Smooth muscle cell (in vitro differentiated cells): ENCODE measurements at regions not wholly inside any gene's neighbourhood (a gene's known extent, or its start where the extent isn't known, plus 50 kb on each side); places are given as distances from the start of the nearest gene placed in this dataset.

Source experiments
- DNase-seq: peaks from one replicate; lab custom pipeline; 2025; ENCODE audit not compliant: unreplicated experiment; lab: John Stamatoyannopoulos, UW
- H2AFZ ChIP-seq: fragments of 200-600 bp; sonication (generic); 2 replicates; pipeline ENCODE4 v1.6.0; 2016; ENCODE audit warnings: antibody characterized with exemption, low read depth, mild to moderate bottlenecking
- H3F3A ChIP-seq: fragments of 200-600 bp; sonication (generic); 2 replicates; pipeline ENCODE4 v1.6.0; 2017; ENCODE audit warnings: antibody characterized with exemption, low read depth
- H3K27ac ChIP-seq: fragments of 200-600 bp; sonication (generic); 2 replicates; pipeline ENCODE4 v1.5.1; 2016; ENCODE audit warnings: low read depth, mild to moderate bottlenecking
- H3K27me3 ChIP-seq: fragments of 200-600 bp; sonication (generic); 2 replicates; pipeline ENCODE4 v1.6.1; 2016; ENCODE audit warnings: low read depth, mild to moderate bottlenecking
- H3K36me3 ChIP-seq: fragments of 200-600 bp; sonication (generic); 2 replicates; pipeline ENCODE4 v1.5.1; 2016; ENCODE audit warnings: low read depth
- H3K4me1 ChIP-seq: fragments of 200-600 bp; sonication (generic); 2 replicates; pipeline ENCODE4 v1.5.1; 2016; ENCODE audit warnings: low read depth
- H3K4me2 ChIP-seq: fragments of 200-600 bp; sonication (generic); 2 replicates; pipeline ENCODE4 v1.6.0; 2016; ENCODE audit warnings: mild to moderate bottlenecking
- H3K4me3 ChIP-seq: fragments of 200-600 bp; sonication (generic); 2 replicates; pipeline ENCODE4 v1.5.1; 2016; ENCODE audit warnings: mild to moderate bottlenecking
- H3K79me2 ChIP-seq: fragments of 200-600 bp; sonication (generic); 2 replicates; pipeline ENCODE4 v1.6.0; 2016; ENCODE audit warnings: low read depth, mild to moderate bottlenecking
- H3K9ac ChIP-seq: fragments of 200-600 bp; sonication (generic); 2 replicates; pipeline ENCODE4 v1.6.0; 2016; ENCODE audit warnings: low read depth
- H3K9me3 ChIP-seq: fragments of 200-600 bp; sonication (generic); replicated peaks from 2 replicates; pipeline ENCODE4 v1.5.1; 2016; ENCODE audit warnings: low read depth
- H4K20me1 ChIP-seq: fragments of 200-600 bp; sonication (generic); 2 replicates; pipeline ENCODE4 v1.6.0; 2016; ENCODE audit warnings: low read depth
- WGBS: methylation state at CpG from one replicate; pipeline ENCODE4 v1.1.7; 2016; ENCODE audit warnings: low lambda C conversion rate; 5-methylcytosine and 5-hydroxymethylcytosine counted together
- TF ChIP-seq, protein P1 (sequence below): fragments of 200-600 bp; sonication (generic); IDR thresholded peaks from 2 replicates; pipeline ENCODE4 v1.5.1; 2017; ENCODE audit warnings: borderline replicate concordance, mild to moderate bottlenecking, antibody characterized with exemption; ENCODE audit not compliant: insufficient read depth, poor library complexity, severe bottlenecking

DNA sequence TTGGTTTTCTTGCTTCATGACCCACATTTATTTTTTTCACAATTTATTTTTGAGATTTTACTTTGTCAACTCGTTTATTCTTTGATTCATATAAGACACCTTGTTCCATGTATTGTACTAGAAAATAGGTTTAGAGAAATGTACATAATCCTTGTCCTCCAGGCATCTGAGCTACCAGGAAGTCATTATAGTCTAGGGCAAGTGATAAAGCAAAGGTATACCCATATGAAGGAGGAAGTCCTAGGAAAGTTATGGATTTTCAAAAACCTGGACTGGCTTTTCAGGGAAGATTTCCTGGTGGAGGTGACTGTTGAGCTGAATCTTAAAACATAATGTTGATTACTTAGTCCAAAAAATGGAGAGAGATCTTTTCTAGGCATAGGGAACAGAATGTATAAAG is 98.8 kb upstream of the SHISA6 start:
- H4K20me1 ChIP-seq: no peaks in the 10 kb centered on the region
- DNase-seq: no peak
- H3K4me3 ChIP-seq: no peak overlapping the region
- no peak overlapping the region for H3K9ac ChIP-seq
- no peaks in the 10 kb centered on the region for H3F3A ChIP-seq
- no peaks in the 10 kb centered on the region for H3K4me1 ChIP-seq
- no peaks in the 10 kb centered on the region for H3K9me3 ChIP-seq
- TF ChIP-seq, protein P1, sequence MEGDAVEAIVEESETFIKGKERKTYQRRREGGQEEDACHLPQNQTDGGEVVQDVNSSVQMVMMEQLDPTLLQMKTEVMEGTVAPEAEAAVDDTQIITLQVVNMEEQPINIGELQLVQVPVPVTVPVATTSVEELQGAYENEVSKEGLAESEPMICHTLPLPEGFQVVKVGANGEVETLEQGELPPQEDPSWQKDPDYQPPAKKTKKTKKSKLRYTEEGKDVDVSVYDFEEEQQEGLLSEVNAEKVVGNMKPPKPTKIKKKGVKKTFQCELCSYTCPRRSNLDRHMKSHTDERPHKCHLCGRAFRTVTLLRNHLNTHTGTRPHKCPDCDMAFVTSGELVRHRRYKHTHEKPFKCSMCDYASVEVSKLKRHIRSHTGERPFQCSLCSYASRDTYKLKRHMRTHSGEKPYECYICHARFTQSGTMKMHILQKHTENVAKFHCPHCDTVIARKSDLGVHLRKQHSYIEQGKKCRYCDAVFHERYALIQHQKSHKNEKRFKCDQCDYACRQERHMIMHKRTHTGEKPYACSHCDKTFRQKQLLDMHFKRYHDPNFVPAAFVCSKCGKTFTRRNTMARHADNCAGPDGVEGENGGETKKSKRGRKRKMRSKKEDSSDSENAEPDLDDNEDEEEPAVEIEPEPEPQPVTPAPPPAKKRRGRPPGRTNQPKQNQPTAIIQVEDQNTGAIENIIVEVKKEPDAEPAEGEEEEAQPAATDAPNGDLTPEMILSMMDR: no peak
- no peaks in the 10 kb centered on the region for H3K79me2 ChIP-seq
- H3K4me2 ChIP-seq: no peak overlapping the region
- WGBS: 53% methylated on average over 1 of the region's 1 CpG
- no peaks in the 10 kb centered on the region for H3K36me3 ChIP-seq
- H3K27me3 ChIP-seq: peaks cover 8% of the 10 kb centered on the region
- no peak overlapping the region for H3K27ac ChIP-seq
- no peak overlapping the region for H2AFZ ChIP-seq

DNA sequence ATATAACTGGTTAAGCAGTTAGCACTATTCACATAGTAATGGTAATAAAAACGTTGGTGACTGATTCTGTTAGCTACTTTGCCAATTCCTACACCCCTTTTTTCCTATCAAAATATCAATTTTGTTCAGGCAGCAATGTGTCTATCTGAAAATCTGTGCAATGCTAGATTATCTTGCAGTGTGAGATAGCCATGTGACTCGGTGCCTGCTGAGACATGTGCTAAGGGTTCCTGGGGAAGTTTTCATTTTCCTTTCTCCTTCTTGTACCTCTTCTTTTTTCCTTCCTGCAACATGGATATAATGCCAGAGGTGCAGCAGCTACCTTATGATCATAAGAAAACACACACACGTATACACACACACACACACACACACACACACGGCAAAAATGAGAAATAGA is 100.5 kb upstream of the SHISA6 start:
- H3K36me3 ChIP-seq: no peaks in the 10 kb centered on the region

DNA sequence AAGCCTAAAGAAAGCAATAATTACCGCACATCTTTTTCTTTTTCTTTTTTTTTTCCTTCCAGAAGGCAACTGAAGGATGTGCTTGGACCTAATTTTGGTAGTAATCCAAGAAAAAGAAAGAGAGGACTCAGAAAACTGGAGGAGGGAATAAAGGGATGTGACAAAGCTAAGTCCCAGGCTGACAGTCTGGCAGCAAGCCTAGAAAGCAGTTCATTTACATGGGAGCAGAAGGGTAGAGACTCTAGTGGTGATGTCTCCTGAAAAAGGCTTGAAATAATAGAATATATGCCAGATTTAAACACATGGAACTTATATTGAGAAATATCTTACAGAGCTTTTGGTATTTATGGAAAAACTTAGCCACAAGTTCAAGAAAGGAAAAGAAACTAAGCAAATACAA is 101.0 kb upstream of the SHISA6 start:
- TF ChIP-seq, protein P1: no peak
- Histone ChIP-seq H3K27me3 (peaks cover 8% of the 10 kb centered on the region), H3K36me3 (no peaks in the 10 kb centered on the region), H3K4me2 (no peak overlapping the region), H3K4me1 (no peaks in the 10 kb centered on the region), H3K4me3 (no peak overlapping the region), H3K27ac (no peak overlapping the region), H3K9me3 (no peaks in the 10 kb centered on the region), H3F3A (no peaks in the 10 kb centered on the region), H3K9ac (no peak overlapping the region), H2AFZ (no peak overlapping the region), H3K79me2 (no peaks in the 10 kb centered on the region), H4K20me1 (no peaks in the 10 kb centered on the region)
- 84% methylated on average over 1 of the region's 1 CpG for WGBS
- no peak for DNase-seq

More for the DNA sequence above, 100.5 kb upstream of the SHISA6 start:
- no peaks in the 10 kb centered on the region for H3K79me2 ChIP-seq
- H4K20me1 ChIP-seq: no peaks in the 10 kb centered on the region
- TF ChIP-seq, protein P1: no peak
- no peak overlapping the region for H3K9ac ChIP-seq
- H3K27ac ChIP-seq: no peak overlapping the region
- H3F3A ChIP-seq: no peaks in the 10 kb centered on the region
- peaks cover 8% of the 10 kb centered on the region for H3K27me3 ChIP-seq
- no peaks in the 10 kb centered on the region for H3K9me3 ChIP-seq
- no peak overlapping the region for H2AFZ ChIP-seq
- no peak overlapping the region for H3K4me3 ChIP-seq
- H3K4me2 ChIP-seq: no peak overlapping the region
- 64% methylated on average over 4 of the region's 4 CpGs for WGBS
- H3K4me1 ChIP-seq: no peaks in the 10 kb centered on the region
- DNase-seq: no peak

DNA sequence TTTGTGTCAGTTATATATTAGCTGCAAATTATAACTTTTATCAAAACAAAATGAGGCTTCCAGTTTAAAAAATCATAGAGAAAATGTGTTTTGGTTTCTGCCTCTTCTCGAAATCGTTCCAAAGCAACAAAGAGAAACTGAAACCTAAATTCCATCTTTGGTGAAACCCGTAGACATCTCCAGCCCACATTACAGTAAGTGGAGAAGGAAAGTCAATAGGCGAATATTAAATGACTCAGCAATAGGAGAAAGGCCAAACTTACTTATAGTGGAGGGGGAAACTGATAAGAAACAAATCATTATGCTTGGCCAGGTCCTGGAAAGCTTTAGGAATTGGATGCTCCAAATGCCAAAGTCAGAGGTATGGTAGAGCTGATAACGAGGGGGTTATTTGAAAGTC is 103.0 kb upstream of the SHISA6 start:
- H2AFZ ChIP-seq: no peak overlapping the region

More for the DNA sequence above, 103.0 kb upstream of the SHISA6 start:
- Histone ChIP-seq H3K79me2 (no peaks in the 10 kb centered on the region), H3K27me3 (no peaks in the 10 kb centered on the region), H3K36me3 (no peaks in the 10 kb centered on the region), H3K4me3 (no peak overlapping the region), H3K9ac (no peak overlapping the region), H3K9me3 (no peaks in the 10 kb centered on the region), H4K20me1 (no peaks in the 10 kb centered on the region), H3K4me1 (no peaks in the 10 kb centered on the region), H3K4me2 (no peak overlapping the region), H3F3A (no peaks in the 10 kb centered on the region), H3K27ac (no peak overlapping the region)
- TF ChIP-seq, protein P1: no peak
- WGBS: 87% methylated on average over 5 of the region's 5 CpGs
- DNase-seq: no peak
